T-helper 17 cell (primary cell): ENCODE measurements at regions not wholly inside any gene's neighbourhood (a gene's known extent, or its start where the extent isn't known, plus 50 kb on each side); places are given as distances from the start of the nearest gene placed in this dataset.

Source experiments
- ATAC-seq: fragments of 150-1000 bp; cut with Tn5 transposase; 2 replicates; pipeline ENCODE4 v1.10.0; 2021; ENCODE audit warnings: mild to moderate bottlenecking, moderate library complexity
- DNase-seq, 3 donors: peaks; one replicate each; pipeline versions ENCODE4 v3.0.0 to v3.0.0-alpha.2; 2020 to 2021
- H3K9me3 ChIP-seq: one replicate; pipeline ENCODE4 v1.7.0; 2013; ENCODE audit warnings: low read length, mild to moderate bottlenecking; ENCODE audit not compliant: control insufficient read depth, poor library complexity, severe bottlenecking
- H3K27ac Mint-ChIP-seq: one replicate; pipeline ENCODE4 v1.8.0; 2022; ENCODE audit warnings: mild to moderate bottlenecking, moderate library complexity, mixed read lengths
- H3K27me3 Mint-ChIP-seq: one replicate; pipeline ENCODE4 v1.8.0; 2022; ENCODE audit warnings: mixed read lengths
- H3K36me3 Mint-ChIP-seq: one replicate; pipeline ENCODE4 v1.8.0; 2022; ENCODE audit warnings: low read depth, mixed read lengths
- H3K4me1 Mint-ChIP-seq: one replicate; pipeline ENCODE4 v1.8.0; 2022; ENCODE audit warnings: mild to moderate bottlenecking, mixed read lengths
- H3K4me3 Mint-ChIP-seq: one replicate; pipeline ENCODE4 v1.8.0; 2022; ENCODE audit warnings: mild to moderate bottlenecking, moderate library complexity, mixed read lengths

DNA sequence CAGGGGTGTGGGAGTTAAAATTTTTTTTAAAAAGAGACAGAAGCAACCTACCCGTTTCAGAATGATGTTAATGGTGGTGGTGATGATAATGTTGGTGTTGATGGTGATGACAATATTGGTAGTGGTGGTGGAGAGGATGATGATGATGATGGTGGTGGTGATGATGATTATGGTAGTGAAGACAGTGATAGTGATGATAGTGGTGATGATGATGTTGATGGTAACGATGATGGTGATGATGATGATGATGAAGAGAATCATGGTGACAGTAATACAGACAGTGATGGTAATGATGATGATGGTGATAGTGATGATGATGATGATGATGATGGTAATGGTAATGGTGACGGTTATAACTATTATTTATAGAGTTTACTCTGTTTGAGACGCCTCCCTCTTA, 117.6 kb downstream of the ICE1 start:
- peaks cover 3% of the 10 kb centered on the region for H3K36me3 Mint-ChIP-seq
- no peaks in the 10 kb centered on the region for H3K4me1 Mint-ChIP-seq
- no peak for DNase-seq
- H3K27me3 Mint-ChIP-seq = peaks cover 14% of the 10 kb centered on the region
- H3K4me3 Mint-ChIP-seq = no peak overlapping the region
- H3K27ac Mint-ChIP-seq = no peak overlapping the region
- no peaks in the 10 kb centered on the region for H3K9me3 ChIP-seq
- no peak for ATAC-seq
